ENCODE measurements at regions not wholly inside any gene's neighbourhood (a gene's known extent, or its start where the extent isn't known, plus 50 kb on each side); places are given as distances from the start of the nearest gene placed in this dataset.

DNA sequence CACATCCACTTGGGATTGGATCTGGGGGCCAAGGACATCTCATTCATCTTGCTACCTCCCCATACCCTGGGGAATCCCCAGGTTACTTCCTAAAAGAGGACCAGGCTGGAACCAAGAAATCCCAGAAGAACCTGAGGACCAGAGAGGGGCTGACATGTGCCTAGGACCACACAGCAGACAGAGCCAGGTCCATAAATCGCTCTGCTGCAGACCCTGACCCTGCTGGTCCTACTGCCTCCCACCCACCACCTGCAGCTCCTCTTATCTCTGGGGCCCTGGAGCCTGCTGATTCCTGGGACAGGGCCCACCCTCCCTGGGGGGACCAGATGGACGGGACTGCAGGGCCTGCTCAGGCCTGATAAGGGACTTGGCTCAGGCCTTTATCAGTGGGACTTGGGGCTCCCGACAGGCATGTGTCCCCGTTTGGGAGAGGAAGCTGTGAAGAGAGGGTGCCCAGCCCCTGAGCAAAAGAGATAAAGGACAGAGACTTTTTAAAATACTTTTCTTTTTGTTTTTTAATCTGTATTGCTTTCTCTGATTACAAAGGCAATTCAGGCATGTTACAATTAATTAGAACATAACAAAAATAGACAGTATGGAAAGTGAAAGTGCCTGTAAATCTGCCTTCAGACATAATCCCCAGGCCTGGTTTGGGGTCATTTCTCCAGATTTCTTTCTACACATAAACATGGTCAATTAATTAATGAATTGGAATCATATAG, 101.3 kb upstream of the LARP1 start:
- Histone ChIP-seq H3K9me1 (replicated peaks; ENCODE audit: control insufficient read depth, extremely low read depth, insufficient read depth, low read length) (no peaks in the 10 kb centered on the region), H2AFZ (ENCODE audit: low read depth, low read length) (peak overlapping the region; percentile 100), H3K79me2 (ENCODE audit: control insufficient read depth, insufficient read depth, low read length) (no peaks in the 10 kb centered on the region), H3K4me2 (ENCODE audit: insufficient read depth, low read length) (peak overlapping the region; percentile 95), H4K20me1 (replicated peaks; ENCODE audit: control insufficient read depth, extremely low read depth, insufficient read depth, low read length) (no peaks in the 10 kb centered on the region), H3K27me3 (ENCODE audit: control insufficient read depth in 2 of 2, insufficient read depth in 2 of 2, low read length in 2 of 2) (no peaks in the 10 kb centered on the region), H3K36me3 (ENCODE audit: control insufficient read depth in 2 of 2, extremely low read depth in 1 of 2, insufficient read depth in 2 of 2, low read length in 2 of 2) (no peaks in the 10 kb centered on the region), H3K9ac (replicated peaks; ENCODE audit: extremely low read depth, insufficient read depth, low read length) (peak overlapping the region; percentile 89), H3K4me3 (replicated peaks in 1 of 3; ENCODE audit: insufficient read depth in 1 of 3, low read depth in 1 of 3, low read length in 3 of 3) (peak overlapping the region in 1 of 3 experiments; percentile 50), H3K9me3 (replicated peaks; ENCODE audit: control insufficient read depth, insufficient read depth, low read length) (no peaks in the 10 kb centered on the region), H3K4me1 (ENCODE audit: control insufficient read depth, extremely low read depth, insufficient read depth, low read length) (peaks cover 22% of the 10 kb centered on the region), H3K27ac (ENCODE audit: insufficient read depth, low read depth, low read length) (peak overlapping the region; percentile 86)
- no TSS peak for BruUV-seq (replicated peaks)
- intact Hi-C loops (cut with micrococcal nuclease) (loop anchor here (1.0 to 2.0 kb wide), 2 partner anchors 61 to 204 kb away; partner anchors contain the start of gene CNOT8), dilution Hi-C loops (cut with MboI; ENCODE audit: extremely low pct_ligation_motif_present, low sequenced_read_pairs) (no loop called here)
- peak; percentile 64 for FAIRE-seq
- CTCF ChIA-PET: interaction anchor here (0.6 to 2.5 kb wide), 9 partner anchors 22 to 319 kb away, joined by 3 to 8 read pairs (median 3); no protein-coding TSS in a partner anchor
- POLR2A ChIA-PET: no interaction called here
- peak; percentile 71 for DNase-seq (ENCODE audit: low read depth, low spot score)
- TF ChIP-seq POLR2A (IDR thresholded peaks at IDR 0.05; ENCODE audit: low read depth, low read length) (no peak), GATA2 (IDR thresholded peaks at IDR 0.05; ENCODE audit: insufficient read depth, insufficient read length, low read depth, low read length) (no peak), JUN (IDR thresholded peaks at IDR 0.05; ENCODE audit: borderline replicate concordance, insufficient read depth, insufficient read length, low read depth) (no peak), MYC (IDR thresholded peaks at IDR 0.05; ENCODE audit: low read depth, low read length) (no peak), POLR2AphosphoS5 (IDR thresholded peaks at IDR 0.05; ENCODE audit: insufficient read depth, low read depth, low read length) (no peak), FOS (IDR thresholded peaks at IDR 0.05; ENCODE audit: borderline replicate concordance, insufficient read depth, low read length) (no peak), EZH2 (IDR thresholded peaks at IDR 0.05; ENCODE audit: borderline replicate concordance, low read depth, low read length, severe bottlenecking) (no peak)
- TF ChIP-seq, protein P1, sequence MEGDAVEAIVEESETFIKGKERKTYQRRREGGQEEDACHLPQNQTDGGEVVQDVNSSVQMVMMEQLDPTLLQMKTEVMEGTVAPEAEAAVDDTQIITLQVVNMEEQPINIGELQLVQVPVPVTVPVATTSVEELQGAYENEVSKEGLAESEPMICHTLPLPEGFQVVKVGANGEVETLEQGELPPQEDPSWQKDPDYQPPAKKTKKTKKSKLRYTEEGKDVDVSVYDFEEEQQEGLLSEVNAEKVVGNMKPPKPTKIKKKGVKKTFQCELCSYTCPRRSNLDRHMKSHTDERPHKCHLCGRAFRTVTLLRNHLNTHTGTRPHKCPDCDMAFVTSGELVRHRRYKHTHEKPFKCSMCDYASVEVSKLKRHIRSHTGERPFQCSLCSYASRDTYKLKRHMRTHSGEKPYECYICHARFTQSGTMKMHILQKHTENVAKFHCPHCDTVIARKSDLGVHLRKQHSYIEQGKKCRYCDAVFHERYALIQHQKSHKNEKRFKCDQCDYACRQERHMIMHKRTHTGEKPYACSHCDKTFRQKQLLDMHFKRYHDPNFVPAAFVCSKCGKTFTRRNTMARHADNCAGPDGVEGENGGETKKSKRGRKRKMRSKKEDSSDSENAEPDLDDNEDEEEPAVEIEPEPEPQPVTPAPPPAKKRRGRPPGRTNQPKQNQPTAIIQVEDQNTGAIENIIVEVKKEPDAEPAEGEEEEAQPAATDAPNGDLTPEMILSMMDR (IDR thresholded peaks at IDR 0.05; ENCODE audit: extremely low read depth in 1 of 2, insufficient read depth in 1 of 2, low read depth in 1 of 2, low read length in 2 of 2): no peak
- TF ChIP-seq, protein P2, sequence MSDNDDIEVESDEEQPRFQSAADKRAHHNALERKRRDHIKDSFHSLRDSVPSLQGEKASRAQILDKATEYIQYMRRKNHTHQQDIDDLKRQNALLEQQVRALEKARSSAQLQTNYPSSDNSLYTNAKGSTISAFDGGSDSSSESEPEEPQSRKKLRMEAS (IDR thresholded peaks at IDR 0.05; ENCODE audit: insufficient read depth, insufficient read length): no peak

Data from endothelial cell of umbilical vein (primary cell).